HepG2 (cell line): ENCODE measurements at regions not wholly inside any gene's neighbourhood (a gene's known extent, or its start where the extent isn't known, plus 50 kb on each side); places are given as distances from the start of the nearest gene placed in this dataset.

Experiments
- ATAC-seq: fragments of 200-7000 bp; cut with Tn5 transposase; 3 replicates; pipeline ENCODE4 v1.9.1; 2020; ENCODE audit warnings: mild to moderate bottlenecking, moderate library complexity
- BruUV-seq: library from RNA; stranded (reverse); fragments of 400-500 nt; replicated peaks from 2 replicates; lab custom pipeline; 2021; lab: Mats Ljungman, UMichigan
- CTCF ChIA-PET: fragments of 300-600 bp; formaldehyde crosslinking; extraction: SDS; loops from one replicate; lab custom pipeline; 2021; ENCODE audit warnings: low total read pairs, inconsistent platforms, low intra/inter-chr PET ratio; lab: Yijun Ruan, JAX
- POLR2A ChIA-PET: fragments of 350-600 bp; sonication (Branson Sonifier 250); formaldehyde crosslinking; loops from one replicate; lab custom pipeline; 2020; ENCODE audit warnings: antibody characterized with exemption, inconsistent platforms; lab: Yijun Ruan, JAX
- DNase-seq: peaks from one replicate; pipeline ENCODE4 v3.0.0-alpha.2; 2015; ENCODE audit warnings: low spot score
- FAIRE-seq: peaks from 3 replicates; lab custom pipeline; 2011; peaks lifted over from hg19 to GRCh38; lab: Jason Lieb, UNC
- H2AFZ ChIP-seq: one replicate; pipeline ENCODE4 v1.6.1; 2011; ENCODE audit warnings: low read length, inconsistent platforms
- H3K27ac ChIP-seq: fragments of 300-600 bp; 3 replicates; pipeline ENCODE4 v1.8.0; 2011; ENCODE audit warnings: mixed run types, mild to moderate bottlenecking, mixed read lengths, low read length, inconsistent platforms; ENCODE audit not compliant: insufficient read depth; ENCODE audit errors: extremely low read length
- H3K27me3 ChIP-seq, 2 experiments: fragments of 200-600 bp in 1 of 2; 2 replicates in 1 of 2; 3 replicates in 1 of 2; pipeline versions ENCODE4 v1.6.0 to v1.8.0; 2011; ENCODE audit warnings: low read length in 2 of 2, mild to moderate bottlenecking in 2 of 2, moderate library complexity in 2 of 2, inconsistent platforms in 1 of 2; ENCODE audit not compliant: insufficient read depth in 2 of 2, control insufficient read depth in 1 of 2
- H3K36me3 ChIP-seq, 2 experiments: fragments of 200-600 bp in 1 of 2; replicated peaks in 1 of 2; 2 replicates in 1 of 2; 3 replicates in 1 of 2; pipeline versions ENCODE4 v1.5.1 to v1.8.0; 2011; ENCODE audit warnings: low read length in 2 of 2, inconsistent platforms in 1 of 2; ENCODE audit not compliant: insufficient read depth in 2 of 2, control insufficient read depth in 1 of 2
- H3K4me1 ChIP-seq: 2 replicates; pipeline ENCODE4 v1.5.1; 2012; ENCODE audit warnings: low read length, inconsistent platforms; ENCODE audit not compliant: insufficient read depth
- H3K4me2 ChIP-seq: 2 replicates; pipeline ENCODE4 v1.6.0; 2011; ENCODE audit warnings: low read depth, low read length, inconsistent platforms
- H3K4me3 ChIP-seq, 3 experiments: fragments of 200-600 bp in 1 of 3; sonication (generic), shearing (Covaris generic) in 1 of 3; replicated peaks in 1 of 3; 2 replicates each; pipeline ENCODE4 v1.5.1; 2011 to 2016; ENCODE audit warnings: low read length in 3 of 3, inconsistent platforms in 2 of 3, low read depth in 2 of 3, mild to moderate bottlenecking in 2 of 3, control low read depth in 1 of 3, mixed read lengths in 1 of 3; ENCODE audit not compliant: insufficient read depth in 1 of 3
- H3K79me2 ChIP-seq: one replicate; pipeline ENCODE4 v1.6.1; 2011; ENCODE audit warnings: low read length, inconsistent platforms; ENCODE audit not compliant: insufficient read depth
- H3K9ac ChIP-seq: 2 replicates; pipeline ENCODE4 v1.6.0; 2011; ENCODE audit warnings: mild to moderate bottlenecking, low read depth, low read length, inconsistent platforms; ENCODE audit not compliant: insufficient read depth
- H3K9me3 ChIP-seq: 2 replicates; pipeline ENCODE4 v1.5.1; 2012; ENCODE audit warnings: mild to moderate bottlenecking, low read length
- H4K20me1 ChIP-seq: 2 replicates; pipeline ENCODE4 v1.6.0; 2011; ENCODE audit warnings: inconsistent platforms, mild to moderate bottlenecking, low read length, moderate library complexity; ENCODE audit not compliant: insufficient read depth
- ATF7 ChIP-seq, 2 experiments: fragments of 450-650 bp in 1 of 2; sonication (generic) in 1 of 2; formaldehyde crosslinking in 1 of 2; IDR thresholded peaks; 2 replicates each; pipeline versions ENCODE4 v1.4.0 to v1.6.1; 2016 to 2020; ENCODE audit warnings: antibody characterized with exemption in 1 of 2, mild to moderate bottlenecking in 1 of 2, missing genetic modification reagents in 1 of 2
- MAZ ChIP-seq, 2 experiments: sonication (generic) in 1 of 2; formaldehyde crosslinking in 1 of 2; IDR thresholded peaks; 2 replicates each; pipeline versions ENCODE4 v1.5.0 to v1.6.1; 2012 to 2020; ENCODE audit warnings: low read depth in 2 of 2, mild to moderate bottlenecking in 2 of 2, borderline replicate concordance in 1 of 2, improper control_type of control experiment in 1 of 2, low read length in 1 of 2, missing genetic modification reagents in 1 of 2, moderate library complexity in 1 of 2
- MIER3 ChIP-seq: IDR thresholded peaks from 2 replicates; pipeline ENCODE4 v1.6.1; 2016; ENCODE audit warnings: missing compliant biosample characterization, borderline replicate concordance
- RERE ChIP-seq: IDR thresholded peaks from 2 replicates; pipeline ENCODE4 v1.6.1; 2016; ENCODE audit warnings: low read depth, missing genetic modification reagents, missing compliant biosample characterization
- SRSF1 ChIP-seq: fragments of 200-400 bp; formaldehyde crosslinking; optimal IDR thresholded peaks from 2 replicates; pipeline ENCODE3; 2017; ENCODE audit warnings: mild to moderate bottlenecking, low read depth, low read length, moderate library complexity
- WGBS: methylation state at CpG from one replicate; pipeline ENCODE4 v1.1.6; 2017; ENCODE audit warnings: low lambda C conversion rate; 5-methylcytosine and 5-hydroxymethylcytosine counted together
- in situ Hi-C: cut with HindIII; loops from 2 replicates; pipeline ENCODE4 v1.10.0; 2017; ENCODE audit warnings: low pct_unique_long_range_greater_than_20kb; ENCODE audit not compliant: extremely low pct_ligation_motif_present
- intact Hi-C: fragments of 100-400 bp; cut with micrococcal nuclease; formaldehyde crosslinking; loops from one replicate; pipeline ENCODE4 v1.10.0; 2022; ENCODE audit not compliant: unreplicated experiment

GRCh38 chrX:137425273-137425902 is 140.5 kb upstream of the ZIC3 start:
- no peaks in the 10 kb centered on the region for H3K9me3 ChIP-seq
- BruUV-seq, result no TSS peak
- H3K9ac ChIP-seq, result no peak overlapping the region
- WGBS, result 4% methylated on average over 17 of the region's 25 CpGs
- no peak for FAIRE-seq
- peaks cover 0 to 10% of the 10 kb centered on the region in 2 experiments; a peak in 2 of 5 replicates for H3K27me3 ChIP-seq
- H2AFZ ChIP-seq, result no peak overlapping the region
- CTCF ChIA-PET, result no interaction called here
- TF ChIP-seq SRSF1, result no peak
- no peak for TF ChIP-seq MAZ (IDR thresholded peaks at IDR 0.05; ENCODE audit: borderline replicate concordance, low read depth, low read length)
- TF ChIP-seq MAZ (CRISPR knock-in tag; IDR thresholded peaks at IDR 0.05; ENCODE audit: low read depth), result no peak
- no peak for TF ChIP-seq MIER3 (CRISPR knock-in tag)
- TF ChIP-seq RERE (CRISPR knock-in tag), result no peak
- no peak for TF ChIP-seq ATF7 (IDR thresholded peaks at IDR 0.05)
- no peak for TF ChIP-seq ATF7 (CRISPR knock-in tag; IDR thresholded peaks at IDR 0.05)
- TF ChIP-seq, all 625 proteins: peak for 0
- DNase-seq, result no peak
- Histone ChIP-seq H4K20me1 (no peaks in the 10 kb centered on the region), H3K36me3 (no peaks in the 10 kb centered on the region), H3K79me2 (no peaks in the 10 kb centered on the region), H3K4me1 (no peaks in the 10 kb centered on the region), H3K4me2 (no peak overlapping the region), H3K4me3 (no peak overlapping the region), H3K27ac (no peak overlapping the region)
- in situ Hi-C loops (no loop called here), intact Hi-C loops (no loop called here)
- POLR2A ChIA-PET, result no interaction called here
- ATAC-seq, result no peak
